GM12878 (cell line): ENCODE measurements at regions not wholly inside any gene's neighbourhood (a gene's known extent, or its start where the extent isn't known, plus 50 kb on each side); places are given as distances from the start of the nearest gene placed in this dataset.

ENCODE experiments used
- ATAC-seq: fragments of 200-7000 bp; cut with Tn5 transposase; 3 replicates; pipeline ENCODE4 v1.9.1; 2020; ENCODE audit warnings: mild to moderate bottlenecking, moderate library complexity
- BruUV-seq: library from RNA; stranded (reverse); fragments of 400-500 nt; replicated peaks from 2 replicates; lab custom pipeline; 2021; lab: Mats Ljungman, UMichigan
- CTCF ChIA-PET: fragments of 300-600 bp; sonication (Branson Sonifier 250); formaldehyde crosslinking; extraction: SDS; loops from one replicate; lab custom pipeline; 2021; ENCODE audit warnings: inconsistent platforms; lab: Yijun Ruan, JAX
- POLR2A ChIA-PET: fragments of 350-600 bp; formaldehyde crosslinking; extraction: SDS; loops from one replicate; lab custom pipeline; 2021; ENCODE audit warnings: inconsistent platforms; lab: Charles Lee
- RAD21 ChIA-PET: fragments of 300-600 bp; sonication (Branson Sonifier 250); formaldehyde crosslinking; loops from one replicate; lab custom pipeline; 2023; ENCODE audit warnings: antibody characterized with exemption; ENCODE audit not compliant: unreplicated experiment; lab: Charles Lee
- SMC1A ChIA-PET: fragments of 300-600 bp; sonication (Branson Sonifier 250); formaldehyde crosslinking; loops from one replicate; lab custom pipeline; 2023; ENCODE audit not compliant: unreplicated experiment, uncharacterized antibody; lab: Charles Lee
- DNase-seq: peaks from one replicate; pipeline ENCODE4 v3.0.0-alpha.2; 2011; ENCODE audit warnings: low read depth, low spot score
- FAIRE-seq: peaks from 3 replicates; lab custom pipeline; 2011; peaks lifted over from hg19 to GRCh38; lab: Jason Lieb, UNC
- H2AFZ ChIP-seq: 2 replicates; pipeline ENCODE4 v1.6.0; 2011; ENCODE audit warnings: low read depth, low read length, control low read depth; ENCODE audit not compliant: control insufficient read depth
- H3K27ac ChIP-seq: 2 replicates; pipeline ENCODE4 v1.5.1; 2011; ENCODE audit warnings: control low read depth; ENCODE audit not compliant: control insufficient read depth, insufficient read depth
- H3K27me3 ChIP-seq, 2 experiments: replicated peaks in 1 of 2; 2 replicates each; pipeline versions ENCODE4 v1.6.0 to v1.6.1; 2011; ENCODE audit warnings: low read length in 1 of 2; ENCODE audit not compliant: control insufficient read depth in 2 of 2, insufficient read depth in 2 of 2
- H3K36me3 ChIP-seq, 2 experiments: 2 replicates each; pipeline ENCODE4 v1.5.1; 2011; ENCODE audit warnings: low read length in 1 of 2; ENCODE audit not compliant: control insufficient read depth in 2 of 2, insufficient read depth in 2 of 2
- H3K4me1 ChIP-seq: 2 replicates; pipeline ENCODE4 v1.6.1; 2011; ENCODE audit warnings: mild to moderate bottlenecking, low read length, moderate library complexity, mixed read lengths; ENCODE audit not compliant: control insufficient read depth, insufficient read depth
- H3K4me2 ChIP-seq: 2 replicates; pipeline ENCODE4 v1.6.0; 2011; ENCODE audit warnings: control low read depth; ENCODE audit not compliant: control insufficient read depth, insufficient read depth
- H3K4me3 ChIP-seq: fragments of 200-600 bp; sonication (generic); 2 replicates; pipeline ENCODE4 v1.5.1; 2016
- H3K79me2 ChIP-seq: 2 replicates; pipeline ENCODE4 v1.6.0; 2011; ENCODE audit warnings: low read length; ENCODE audit not compliant: control insufficient read depth, insufficient read depth
- H3K9ac ChIP-seq: 2 replicates; pipeline ENCODE4 v1.8.0; 2011; ENCODE audit warnings: low read length, control low read depth, mixed read lengths; ENCODE audit not compliant: control insufficient read depth, insufficient read depth
- H3K9me3 ChIP-seq: replicated peaks from 3 replicates; pipeline ENCODE4 v1.5.1; 2011; ENCODE audit warnings: mild to moderate bottlenecking, low read length; ENCODE audit not compliant: control insufficient read depth, insufficient read depth
- H4K20me1 ChIP-seq: 2 replicates; pipeline ENCODE4 v1.6.0; 2011; ENCODE audit not compliant: control insufficient read depth, insufficient read depth
- CREB1 ChIP-seq: IDR thresholded peaks from 2 replicates; pipeline ENCODE4 v1.6.1; 2012; ENCODE audit warnings: low read depth, mild to moderate bottlenecking, inconsistent platforms
- E4F1 ChIP-seq: fragments of 450-650 bp; IDR thresholded peaks from 2 replicates; pipeline ENCODE4 v1.6.1; 2018; ENCODE audit warnings: borderline replicate concordance, mild to moderate bottlenecking; ENCODE audit not compliant: partially characterized antibody
- GABPA ChIP-seq: IDR thresholded peaks from 2 replicates; pipeline ENCODE4 v1.6.1; 2014; ENCODE audit warnings: antibody characterized with exemption, low read depth, mild to moderate bottlenecking, inconsistent platforms
- HDAC6 ChIP-seq: fragments of 200-600 bp; sonication (generic); IDR thresholded peaks from one replicate; pipeline ENCODE4 v1.8.0; 2017; ENCODE audit warnings: antibody characterized with exemption; ENCODE audit not compliant: unreplicated experiment
- MXI1 ChIP-seq: fragments of 150-350 bp; IDR thresholded peaks from 2 replicates; pipeline ENCODE4 v1.6.1; 2011; ENCODE audit warnings: low read depth, mild to moderate bottlenecking, inconsistent platforms, low read length, improper control_type of control experiment
- MYB ChIP-seq: fragments of 150-350 bp; IDR thresholded peaks from 2 replicates; pipeline ENCODE4 v1.6.1; 2014; ENCODE audit warnings: mild to moderate bottlenecking, low read depth, low read length, borderline replicate concordance
- NRF1 ChIP-seq: conservative IDR thresholded peaks from 2 replicates; pipeline ENCODE4 v1.6.1; 2011; ENCODE audit warnings: mild to moderate bottlenecking, low read depth, low read length, improper control_type of control experiment
- SIN3A ChIP-seq: IDR thresholded peaks from 2 replicates; pipeline ENCODE4 v1.6.1; 2012; ENCODE audit warnings: low read depth, low read length, improper control_type of control experiment
- SREBF2 ChIP-seq: IDR thresholded peaks from 2 replicates; pipeline ENCODE4 v1.6.1; 2012; ENCODE audit warnings: mild to moderate bottlenecking, low read length
- WGBS: methylation state at CpG from one replicate; pipeline ENCODE4 v1.1.6; 2016; ENCODE audit warnings: low lambda C conversion rate; ENCODE audit not compliant: insufficient replicate concordance, insufficient coverage; ENCODE audit errors: missing lambda C conversion rate; 5-methylcytosine and 5-hydroxymethylcytosine counted together
- in situ Hi-C: fragments of 300-500 bp; cut with MboI; formaldehyde crosslinking; loops from 9 replicates; pipeline ENCODE4 v1.14.3; 2018; ENCODE audit warnings: mixed read lengths
- intact Hi-C: fragments of 100-400 bp; cut with micrococcal nuclease; formaldehyde crosslinking; loops from one replicate; pipeline ENCODE4 v1.14.2; 2022; ENCODE audit not compliant: unreplicated experiment

DNA sequence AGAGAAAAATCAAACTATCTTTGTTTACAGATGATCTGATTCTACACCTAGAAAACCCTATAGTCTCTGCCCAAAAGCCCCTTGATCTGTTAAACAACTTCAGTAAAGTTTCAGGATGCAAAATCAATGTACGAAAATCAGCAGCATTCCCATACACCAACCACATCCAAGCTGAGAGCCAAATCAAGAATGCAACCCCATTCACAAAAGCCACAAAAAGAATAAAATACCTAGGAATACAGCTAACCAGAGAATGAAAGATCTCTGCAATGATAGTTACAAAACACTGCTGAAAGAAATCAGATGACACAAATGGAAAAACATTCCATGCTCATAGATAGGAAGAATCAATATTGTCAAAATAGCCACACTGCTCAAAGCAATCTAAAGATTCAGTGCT lies 265.7 kb downstream of the AEBP2 start:
- POLR2A ChIA-PET = no interaction called here
- Histone ChIP-seq H3K9ac (no peak overlapping the region), H4K20me1 (no peaks in the 10 kb centered on the region), H3K79me2 (no peaks in the 10 kb centered on the region), H3K4me2 (no peak overlapping the region), H3K36me3 (no peaks in the 10 kb centered on the region), H3K4me1 (no peaks in the 10 kb centered on the region), H3K9me3 (no peaks in the 10 kb centered on the region; the same call in 2 of the 3 replicates), H3K27me3 (no peaks in the 10 kb centered on the region), H3K27ac (no peak overlapping the region), H3K4me3 (no peak overlapping the region), H2AFZ (no peak overlapping the region)
- RAD21 ChIA-PET = no interaction called here
- in situ Hi-C loops = no loop called here
- FAIRE-seq (no peak), DNase-seq (no peak), ATAC-seq (no peak)
- CTCF ChIA-PET = no interaction called here
- TF ChIP-seq SREBF2 (no peak), SIN3A (no peak), NRF1 (no peak), HDAC6 (no peak), GABPA (no peak), MYB (no peak), E4F1 (no peak), MXI1 (no peak), CREB1 (no peak)
- intact Hi-C loops = no loop called here
- no TSS peak for BruUV-seq
- WGBS = 0% methylated on average over 1 of the region's 1 CpG
- SMC1A ChIA-PET = no interaction called here
